ENCODE measurements at regions not wholly inside any gene's neighbourhood (a gene's known extent, or its start where the extent isn't known, plus 50 kb on each side); places are given as distances from the start of the nearest gene placed in this dataset.

DNA sequence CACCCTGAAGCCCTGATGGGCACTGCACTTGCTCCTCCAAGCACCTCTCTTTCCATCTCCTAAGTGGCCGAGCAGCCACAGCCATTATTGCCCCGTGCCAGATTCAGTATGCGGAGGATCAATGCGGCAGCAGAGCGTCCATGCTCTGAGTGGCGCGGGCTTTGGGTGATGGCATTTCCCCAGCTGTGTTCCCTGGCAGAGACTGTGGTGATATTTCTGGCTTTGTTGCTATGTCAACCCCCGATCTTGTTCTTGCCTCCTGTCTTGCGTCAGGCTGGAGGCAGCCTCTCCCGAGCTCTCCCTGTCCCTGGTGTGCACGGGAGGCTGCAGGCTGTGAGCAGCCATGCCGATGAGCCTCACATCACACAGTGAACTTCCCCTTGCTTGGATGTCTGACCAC lies 1018.6 kb downstream of the TBC1D22A start:
- DNase-seq (ENCODE audit: low read depth in 1 of 2, low spot score in 1 of 2): no peak
- TF ChIP-seq REST (IDR thresholded peaks at IDR 0.05; ENCODE audit: insufficient replicate concordance, low read depth) (no peak), GABPA (IDR thresholded peaks at IDR 0.05; ENCODE audit: low read depth) (no peak), CTCF (IDR thresholded peaks at IDR 0.05; ENCODE audit: insufficient read depth, low read length) (no peak), SPI1 (IDR thresholded peaks at IDR 0.05; ENCODE audit: borderline replicate concordance, low read depth) (no peak), POLR2AphosphoS5 (IDR thresholded peaks at IDR 0.05; ENCODE audit: low read depth) (no peak)
- no peaks in the 10 kb centered on the region for H3K27me3 ChIP-seq (ENCODE audit: insufficient read depth, poor library complexity, severe bottlenecking)
- no peak overlapping the region for H3K4me3 ChIP-seq (replicated peaks; ENCODE audit: insufficient read depth, low read length)
- no peak overlapping the region for H3K27ac ChIP-seq (replicated peaks)

- no peaks in the 10 kb centered on the region for H3K27me3 ChIP-seq (ENCODE audit: insufficient read depth, poor library complexity, severe bottlenecking)
- no peak for DNase-seq (ENCODE audit: low read depth in 1 of 2, low spot score in 1 of 2)
- TF ChIP-seq SPI1 (IDR thresholded peaks at IDR 0.05; ENCODE audit: borderline replicate concordance, low read depth) (no peak), CTCF (IDR thresholded peaks at IDR 0.05; ENCODE audit: insufficient read depth, low read length) (no peak), POLR2AphosphoS5 (IDR thresholded peaks at IDR 0.05; ENCODE audit: low read depth) (no peak), REST (IDR thresholded peaks at IDR 0.05; ENCODE audit: insufficient replicate concordance, low read depth) (no peak), GABPA (IDR thresholded peaks at IDR 0.05; ENCODE audit: low read depth) (no peak)
- no peak overlapping the region for H3K4me3 ChIP-seq (replicated peaks; ENCODE audit: insufficient read depth, low read length)
- no peak overlapping the region for H3K27ac ChIP-seq (replicated peaks)
Observed at GRCh38 chr22:47780281-47780875, 1017.9 kb downstream of the TBC1D22A start.

- DNase-seq (ENCODE audit: low read depth in 1 of 2, low spot score in 1 of 2): no peak
- Histone ChIP-seq H3K27ac (replicated peaks) (no peak overlapping the region), H3K27me3 (ENCODE audit: insufficient read depth, poor library complexity, severe bottlenecking) (no peaks in the 10 kb centered on the region), H3K4me3 (replicated peaks; ENCODE audit: insufficient read depth, low read length) (no peak overlapping the region)
- no peak for TF ChIP-seq REST (IDR thresholded peaks at IDR 0.05; ENCODE audit: insufficient replicate concordance, low read depth)
- no peak for TF ChIP-seq POLR2AphosphoS5 (IDR thresholded peaks at IDR 0.05; ENCODE audit: low read depth)
- no peak for TF ChIP-seq CTCF (IDR thresholded peaks at IDR 0.05; ENCODE audit: insufficient read depth, low read length)
- no peak for TF ChIP-seq GABPA (IDR thresholded peaks at IDR 0.05; ENCODE audit: low read depth)
- TF ChIP-seq SPI1 (IDR thresholded peaks at IDR 0.05; ENCODE audit: borderline replicate concordance, low read depth): no peak
Observed at GRCh38 chr22:47779474-47779873, 1017.0 kb downstream of the TBC1D22A start.

Measured in HL-60 (cell line).